ENCODE measurements at regions not wholly inside any gene's neighbourhood (a gene's known extent, or its start where the extent isn't known, plus 50 kb on each side); places are given as distances from the start of the nearest gene placed in this dataset.

DNA sequence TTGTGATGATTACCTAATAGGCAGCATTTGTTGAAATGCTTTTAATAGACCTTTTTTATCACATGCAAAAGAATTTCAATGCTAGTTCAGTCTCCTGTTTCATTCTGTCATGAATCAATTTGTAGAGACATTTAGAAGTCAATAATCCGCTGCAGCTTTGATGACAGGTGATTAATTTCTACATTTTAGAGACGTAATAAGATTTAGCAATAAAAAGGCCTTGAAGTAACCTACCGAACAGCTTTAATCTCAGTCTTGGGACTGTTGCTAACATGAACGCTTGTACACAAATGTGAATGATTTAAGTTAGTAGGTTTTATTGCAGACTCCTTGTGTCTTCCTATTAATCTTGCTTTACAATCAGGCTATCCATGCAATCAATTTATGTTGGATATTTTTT, 186.5 kb downstream of the MZT1 start:
- FAIRE-seq (no peak), ATAC-seq (no peak), DNase-seq (ENCODE audit: low spot score) (no peak)
- no peak overlapping the region for H2AFZ ChIP-seq (ENCODE audit: low read length)
- POLR2A ChIA-PET, result no interaction called here
- no peak overlapping the region for H3K4me2 ChIP-seq (ENCODE audit: low read depth, low read length)
- WGBS (ENCODE audit: low lambda C conversion rate), result 93% methylated on average over 4 of the region's 4 CpGs
- H3K27me3 ChIP-seq (ENCODE audit: control insufficient read depth in 1 of 2, insufficient read depth in 2 of 2, low read length in 2 of 2), result no peaks in the 10 kb centered on the region
- intact Hi-C loops (cut with micrococcal nuclease; ENCODE audit: unreplicated experiment), result loop anchor here (10.0 kb wide), 1 partner anchor 146 kb away; no protein-coding TSS in a partner anchor
- in situ Hi-C loops (cut with HindIII; ENCODE audit: extremely low pct_ligation_motif_present, low pct_unique_long_range_greater_than_20kb), result no loop called here
- no peaks in the 10 kb centered on the region for H3K9me3 ChIP-seq (ENCODE audit: low read length)
- no peak overlapping the region for H3K27ac ChIP-seq (ENCODE audit: extremely low read length, insufficient read depth, low read length)
- no peak overlapping the region for H3K9ac ChIP-seq (ENCODE audit: insufficient read depth, low read depth, low read length)
- H3K4me1 ChIP-seq (ENCODE audit: insufficient read depth, low read length), result peaks cover 67% of the 10 kb centered on the region
- H4K20me1 ChIP-seq (ENCODE audit: insufficient read depth, low read length), result no peaks in the 10 kb centered on the region
- TF ChIP-seq ZSCAN21 (CRISPR knock-in tag; IDR thresholded peaks at IDR 0.05; ENCODE audit: borderline replicate concordance) (no peak), ZNF460 (CRISPR knock-in tag; IDR thresholded peaks at IDR 0.05; ENCODE audit: borderline replicate concordance) (no peak), TCF12 (IDR thresholded peaks at IDR 0.05) (no peak), TCF12 (CRISPR knock-in tag; IDR thresholded peaks at IDR 0.05) (no peak), BHLHE40 (IDR thresholded peaks at IDR 0.05; ENCODE audit: low read length) (no peak), SMAD3 (CRISPR knock-in tag; IDR thresholded peaks at IDR 0.05) (no peak), ZIK1 (CRISPR knock-in tag; IDR thresholded peaks at IDR 0.05; ENCODE audit: borderline replicate concordance, low read depth) (no peak), SAFB2 (CRISPR knock-in tag; IDR thresholded peaks at IDR 0.05; ENCODE audit: borderline replicate concordance, low read depth) (no peak), ZBTB3 (CRISPR knock-in tag; IDR thresholded peaks at IDR 0.05; ENCODE audit: borderline replicate concordance, low read depth) (no peak), ZFP1 (CRISPR knock-in tag; IDR thresholded peaks at IDR 0.05) (no peak), ZNF720 (CRISPR knock-in tag; IDR thresholded peaks at IDR 0.05) (no peak), ZNF703 (CRISPR knock-in tag; IDR thresholded peaks at IDR 0.05; ENCODE audit: borderline replicate concordance) (no peak), ZNF124 (CRISPR knock-in tag; IDR thresholded peaks at IDR 0.05) (no peak), ZNF136 (CRISPR knock-in tag; IDR thresholded peaks at IDR 0.05; ENCODE audit: low read depth) (no peak), ZNF44 (CRISPR knock-in tag; IDR thresholded peaks at IDR 0.05) (no peak), ZBTB21 (CRISPR knock-in tag; IDR thresholded peaks at IDR 0.05) (no peak), ZFAT (CRISPR knock-in tag; conservative IDR thresholded peaks at IDR 0.05) (no peak)
- TF ChIP-seq, protein P1, sequence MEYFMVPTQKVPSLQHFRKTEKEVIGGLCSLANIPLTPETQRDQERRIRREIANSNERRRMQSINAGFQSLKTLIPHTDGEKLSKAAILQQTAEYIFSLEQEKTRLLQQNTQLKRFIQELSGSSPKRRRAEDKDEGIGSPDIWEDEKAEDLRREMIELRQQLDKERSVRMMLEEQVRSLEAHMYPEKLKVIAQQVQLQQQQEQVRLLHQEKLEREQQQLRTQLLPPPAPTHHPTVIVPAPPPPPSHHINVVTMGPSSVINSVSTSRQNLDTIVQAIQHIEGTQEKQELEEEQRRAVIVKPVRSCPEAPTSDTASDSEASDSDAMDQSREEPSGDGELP (IDR thresholded peaks at IDR 0.05; ENCODE audit: borderline replicate concordance, low read depth), result no peak
- TF ChIP-seq, protein P2, sequence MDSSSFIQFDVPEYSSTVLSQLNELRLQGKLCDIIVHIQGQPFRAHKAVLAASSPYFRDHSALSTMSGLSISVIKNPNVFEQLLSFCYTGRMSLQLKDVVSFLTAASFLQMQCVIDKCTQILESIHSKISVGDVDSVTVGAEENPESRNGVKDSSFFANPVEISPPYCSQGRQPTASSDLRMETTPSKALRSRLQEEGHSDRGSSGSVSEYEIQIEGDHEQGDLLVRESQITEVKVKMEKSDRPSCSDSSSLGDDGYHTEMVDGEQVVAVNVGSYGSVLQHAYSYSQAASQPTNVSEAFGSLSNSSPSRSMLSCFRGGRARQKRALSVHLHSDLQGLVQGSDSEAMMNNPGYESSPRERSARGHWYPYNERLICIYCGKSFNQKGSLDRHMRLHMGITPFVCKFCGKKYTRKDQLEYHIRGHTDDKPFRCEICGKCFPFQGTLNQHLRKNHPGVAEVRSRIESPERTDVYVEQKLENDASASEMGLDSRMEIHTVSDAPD (CRISPR knock-in tag; IDR thresholded peaks at IDR 0.05), result no peak
- TF ChIP-seq, protein P3, sequence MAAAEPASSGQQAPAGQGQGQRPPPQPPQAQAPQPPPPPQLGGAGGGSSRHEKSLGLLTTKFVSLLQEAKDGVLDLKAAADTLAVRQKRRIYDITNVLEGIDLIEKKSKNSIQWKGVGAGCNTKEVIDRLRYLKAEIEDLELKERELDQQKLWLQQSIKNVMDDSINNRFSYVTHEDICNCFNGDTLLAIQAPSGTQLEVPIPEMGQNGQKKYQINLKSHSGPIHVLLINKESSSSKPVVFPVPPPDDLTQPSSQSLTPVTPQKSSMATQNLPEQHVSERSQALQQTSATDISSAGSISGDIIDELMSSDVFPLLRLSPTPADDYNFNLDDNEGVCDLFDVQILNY (CRISPR knock-in tag; conservative IDR thresholded peaks at IDR 0.05), result no peak
- no peaks in the 10 kb centered on the region for H3K79me2 ChIP-seq (ENCODE audit: insufficient read depth, low read length)
- BruUV-seq (replicated peaks), result no TSS peak
- no peak overlapping the region for H3K4me3 ChIP-seq (replicated peaks in 1 of 3; ENCODE audit: insufficient read depth in 1 of 3, low read depth in 2 of 3, low read length in 3 of 3)
- CTCF ChIA-PET (ENCODE audit: low intra/inter-chr PET ratio, low total read pairs), result no interaction called here
- H3K36me3 ChIP-seq (replicated peaks in 1 of 2; ENCODE audit: control insufficient read depth in 1 of 2, insufficient read depth in 2 of 2, low read length in 2 of 2), result no peaks in the 10 kb centered on the region
